Activated naive CD4-positive, alpha-beta T cell treated with anti-CD3 and anti-CD28 coated beads, Interleukin-2, amount 50 U/mL, for 72 hours (primary cell): ENCODE measurements at regions not wholly inside any gene's neighbourhood (a gene's known extent, or its start where the extent isn't known, plus 50 kb on each side); places are given as distances from the start of the nearest gene placed in this dataset.
A peak's percentile ranks its signal among the peaks of the same experiment; 100 is the strongest.

ENCODE experiments used
- ATAC-seq, 2 donors: fragments of 150-1000 bp; cut with Tn5 transposase; 2 replicates each; pipeline ENCODE4 v1.10.0; 2021; ENCODE audit warnings: mild to moderate bottlenecking in 2 of 2, moderate library complexity in 2 of 2
- DNase-seq, 2 donors: peaks; one replicate each; pipeline ENCODE4 v3.0.0; 2021 to 2022; ENCODE audit warnings: low spot score in 2 of 2
- H3K27ac Mint-ChIP-seq, 2 donors: one replicate each; pipeline ENCODE4 v1.8.0; 2022; ENCODE audit warnings: mild to moderate bottlenecking in 2 of 2, mixed read lengths in 2 of 2
- H3K36me3 Mint-ChIP-seq, 2 donors: one replicate each; pipeline ENCODE4 v1.8.0; 2022; ENCODE audit warnings: mixed read lengths in 2 of 2
- H3K9me3 Mint-ChIP-seq, 2 donors: one replicate each; pipeline ENCODE4 v1.8.0; 2022; ENCODE audit warnings: mixed read lengths in 2 of 2

GRCh38 chr22:48835364-48835763 lies 992.3 kb downstream of the BRD1 start:
- Mint-ChIP-seq H3K27ac (no peak overlapping the region), H3K36me3 (peaks cover 20 to 39% of the 10 kb centered on the region in 2 donors), H3K9me3 (peaks cover 20 to 30% of the 10 kb centered on the region in 2 donors)
- no peak for ATAC-seq
- peak in 1 of 2 donors; percentile 25 for DNase-seq

- Mint-ChIP-seq H3K27ac (no peak overlapping the region), H3K36me3 (peaks cover 20 to 45% of the 10 kb centered on the region in 2 donors), H3K9me3 (peaks cover 21 to 32% of the 10 kb centered on the region in 2 donors)
- DNase-seq, result no peak
- ATAC-seq, result no peak
These were observed 993.3 kb downstream of the BRD1 start for GRCh38 chr22:48834404-48834803.

GRCh38 chr22:48832592-48832991 lies 995.1 kb downstream of the BRD1 start:
- Mint-ChIP-seq H3K36me3 (peaks cover 16 to 41% of the 10 kb centered on the region in 2 donors), H3K27ac (no peak overlapping the region), H3K9me3 (peaks cover 19 to 26% of the 10 kb centered on the region in 2 donors)
- DNase-seq, result peak; percentile 15 to 56
- peak; percentile 97 to 98 for ATAC-seq

DNA sequence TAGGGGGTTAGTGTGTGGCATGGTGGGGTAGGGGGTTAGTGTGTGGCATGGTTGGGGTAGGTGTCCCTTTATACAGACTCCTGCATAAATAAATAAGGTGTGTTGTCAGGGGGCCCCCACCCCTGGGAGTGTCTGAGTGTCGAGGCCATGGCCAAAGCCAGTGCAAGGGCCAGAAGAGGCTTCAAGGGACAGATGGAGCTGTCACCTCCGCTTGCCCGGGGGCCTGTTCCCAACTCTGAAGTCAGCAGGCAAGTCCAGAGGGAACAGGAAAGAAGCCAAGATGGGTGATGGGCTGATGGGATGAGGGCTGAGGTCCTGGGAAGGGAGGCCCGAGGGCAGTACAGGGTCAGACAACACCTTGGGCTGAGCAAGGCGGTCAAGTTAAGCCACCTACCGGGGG lies 997.8 kb downstream of the BRD1 start:
- Mint-ChIP-seq H3K9me3 (peaks cover 13 to 20% of the 10 kb centered on the region in 2 donors), H3K36me3 (peaks cover 12 to 33% of the 10 kb centered on the region in 2 donors), H3K27ac (no peak overlapping the region)
- ATAC-seq (no peak), DNase-seq (peak in 1 of 2 donors; percentile 41)

- Mint-ChIP-seq H3K36me3 (peaks cover 12 to 31% of the 10 kb centered on the region in 2 donors), H3K9me3 (peaks cover 13 to 19% of the 10 kb centered on the region in 2 donors), H3K27ac (no peak overlapping the region)
- peak in 1 of 2 donors; percentile 41 for DNase-seq
- no peak for ATAC-seq
These were observed 999.0 kb downstream of the BRD1 start for GRCh38 chr22:48828688-48829087.

DNA sequence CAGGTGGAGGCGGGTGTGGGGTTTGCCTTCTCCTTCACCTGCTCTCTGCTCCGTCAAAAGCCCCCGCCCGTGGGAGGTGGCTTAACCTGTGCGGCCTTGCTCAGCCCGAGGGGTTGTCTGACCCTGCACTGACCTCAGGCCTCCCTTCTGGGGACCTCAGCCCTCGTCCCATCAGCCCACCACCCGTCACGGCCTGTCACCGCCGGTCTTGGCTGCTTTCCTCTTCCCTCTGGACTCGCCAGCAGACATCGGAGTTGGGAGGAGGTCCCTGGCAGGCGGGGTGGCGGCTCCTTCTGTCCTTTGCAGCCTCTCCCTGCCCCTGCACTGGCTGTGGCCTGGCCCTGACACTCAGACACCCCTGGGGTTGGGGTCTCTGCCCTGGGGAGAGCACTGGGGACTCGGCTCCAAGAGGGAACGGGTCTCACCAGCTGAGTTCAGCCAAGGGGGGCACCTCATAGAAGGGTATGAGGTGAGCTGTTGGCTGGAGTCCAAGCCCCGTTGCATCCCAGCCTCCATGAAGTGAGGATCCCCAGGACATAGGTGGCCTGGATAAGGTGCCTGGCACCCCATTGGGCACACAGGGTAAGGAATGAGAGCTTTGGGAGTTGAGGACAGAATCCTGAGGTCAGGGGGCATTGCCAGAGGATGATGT lies 999.6 kb downstream of the BRD1 start:
- ATAC-seq, result no peak
- no peak overlapping the region for H3K27ac Mint-ChIP-seq
- peaks cover 6 to 25% of the 10 kb centered on the region in 2 donors for H3K36me3 Mint-ChIP-seq

DNA sequence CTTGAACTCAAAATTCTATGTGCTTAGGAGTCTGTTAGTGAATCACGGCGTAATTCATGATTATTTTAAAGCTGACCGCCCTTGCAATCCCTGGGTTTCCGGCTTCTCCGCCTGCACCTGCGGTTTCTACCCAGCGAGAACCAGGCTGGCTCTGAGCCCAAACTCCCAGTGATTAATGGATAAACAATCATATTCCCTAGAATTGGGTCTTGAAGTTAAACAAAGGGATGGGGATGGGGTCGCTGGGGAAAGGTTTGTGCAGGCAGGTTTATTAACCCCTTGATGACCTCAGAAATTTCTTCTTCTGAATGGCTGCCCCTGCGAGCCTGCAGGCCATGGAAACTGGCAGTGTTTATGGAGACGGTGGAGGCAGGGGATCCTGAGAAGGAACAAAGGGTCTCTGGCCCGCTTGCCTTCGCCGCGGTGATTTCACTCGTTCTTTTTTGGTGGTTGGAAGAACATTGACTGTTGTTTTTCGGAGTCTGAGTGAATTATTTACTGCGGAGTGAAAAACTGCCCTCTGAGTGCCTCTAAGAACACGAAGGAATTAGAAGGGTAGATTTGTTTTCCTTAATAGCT lies 1000.3 kb downstream of the BRD1 start:
- peaks cover 3 to 12% of the 10 kb centered on the region in 2 donors for H3K9me3 Mint-ChIP-seq
- ATAC-seq, result no peak
- H3K36me3 Mint-ChIP-seq, result peaks cover 0 to 19% of the 10 kb centered on the region in 2 donors
- DNase-seq, result no peak
- H3K27ac Mint-ChIP-seq, result no peak overlapping the region

More for the DNA sequence above, 999.6 kb downstream of the BRD1 start:
- peak in 1 of 2 donors; percentile 23 for DNase-seq
- peaks cover 10 to 12% of the 10 kb centered on the region in 2 donors for H3K9me3 Mint-ChIP-seq

DNA sequence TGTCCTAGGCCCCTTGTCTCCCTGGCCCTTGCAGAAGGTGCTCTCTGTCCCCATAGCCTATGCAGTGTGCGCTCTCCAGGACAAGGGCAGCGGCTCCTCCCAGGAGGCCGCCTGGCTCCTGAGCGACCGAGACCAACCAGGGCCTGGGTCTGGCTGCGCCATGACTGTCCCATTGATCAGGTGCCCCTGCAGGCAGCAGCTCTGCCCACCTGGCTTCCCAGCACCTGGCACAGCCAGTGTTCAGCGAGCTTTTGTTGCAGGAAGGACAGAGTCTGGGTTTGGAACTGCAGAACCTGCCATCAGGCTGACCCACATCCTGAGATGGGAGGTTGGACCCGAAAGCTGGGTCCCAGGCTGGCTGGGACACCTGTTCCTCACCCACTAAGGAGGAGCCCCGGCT lies 1001.1 kb downstream of the BRD1 start:
- no peak for ATAC-seq
- H3K9me3 Mint-ChIP-seq, result peaks cover 3 to 12% of the 10 kb centered on the region in 2 donors
- H3K36me3 Mint-ChIP-seq, result peaks cover 0 to 15% of the 10 kb centered on the region in 2 donors
- peak in 1 of 2 donors; percentile 21 for DNase-seq
- H3K27ac Mint-ChIP-seq, result no peak overlapping the region

DNA sequence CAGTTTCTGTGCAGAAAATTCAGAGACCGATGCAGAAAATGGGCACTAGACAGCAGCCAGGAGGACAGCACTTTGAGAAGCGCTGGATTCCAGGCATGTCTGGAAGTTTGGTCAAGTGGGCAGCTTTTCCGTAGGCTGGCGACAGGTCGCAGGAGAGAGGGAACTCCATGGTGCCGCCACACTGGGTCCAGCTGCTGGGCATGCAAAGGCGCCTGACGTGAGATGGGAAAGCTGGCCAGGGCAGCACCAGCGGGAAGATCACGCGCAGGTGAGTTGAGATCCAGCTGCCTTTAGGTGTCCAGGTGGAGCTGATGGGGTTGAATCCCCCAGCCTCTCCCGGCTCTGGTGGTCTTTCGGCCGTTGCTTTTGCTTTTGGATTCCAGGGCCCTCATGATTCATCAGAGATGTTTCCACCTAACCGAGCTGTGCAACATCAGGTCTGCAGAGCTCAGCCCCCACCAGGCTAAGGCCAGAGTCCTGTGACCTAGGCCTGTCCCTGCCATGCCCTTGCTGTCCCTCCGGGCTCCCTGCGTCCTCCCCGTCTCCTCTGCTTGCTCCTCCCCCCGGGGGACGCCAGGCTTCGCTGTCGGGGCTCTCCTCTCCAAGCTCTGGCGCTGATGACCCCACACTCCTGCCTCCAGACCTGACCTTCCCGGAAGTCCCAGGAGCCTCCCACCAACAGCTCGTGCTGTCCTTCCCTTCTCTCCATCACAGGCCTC lies 1001.7 kb downstream of the BRD1 start:
- peak in 1 of 2 donors; percentile 18 for DNase-seq
- Mint-ChIP-seq H3K27ac (no peak overlapping the region), H3K9me3 (peaks cover 3 to 6% of the 10 kb centered on the region in 2 donors), H3K36me3 (peaks cover 0 to 9% of the 10 kb centered on the region in 2 donors)
- no peak for ATAC-seq

GRCh38 chr22:48824712-48825651 lies 1002.7 kb downstream of the BRD1 start:
- peaks cover 0 to 3% of the 10 kb centered on the region in 2 donors for H3K9me3 Mint-ChIP-seq
- H3K27ac Mint-ChIP-seq, result no peak overlapping the region
- DNase-seq, result peak in 1 of 2 donors; percentile 26
- H3K36me3 Mint-ChIP-seq, result peaks cover 0 to 9% of the 10 kb centered on the region in 2 donors
- no peak for ATAC-seq

DNA sequence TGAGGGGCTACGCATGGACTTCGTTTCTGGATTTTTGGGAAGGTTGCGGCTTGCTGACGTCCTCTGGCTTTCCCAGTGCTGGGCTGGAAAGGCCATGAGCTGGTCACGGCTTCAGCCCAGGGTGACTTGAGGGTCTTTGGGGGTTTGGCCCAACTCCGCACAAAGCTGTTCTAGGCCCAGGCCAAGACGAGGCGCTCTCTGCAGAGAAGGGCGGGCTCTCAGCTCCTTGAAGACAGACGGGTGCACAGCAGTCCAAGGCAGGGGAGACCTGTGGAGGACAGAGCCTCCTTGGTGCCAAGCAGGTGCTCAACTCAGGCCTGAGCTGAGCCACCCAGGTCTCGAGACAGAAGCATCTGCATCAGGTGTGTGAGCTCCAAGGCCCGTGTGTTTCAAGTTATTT lies 1003.7 kb downstream of the BRD1 start:
- Mint-ChIP-seq H3K9me3 (no peaks in the 10 kb centered on the region), H3K36me3 (no peaks in the 10 kb centered on the region), H3K27ac (no peak overlapping the region)
- ATAC-seq (no peak), DNase-seq (peak in 1 of 2 donors; percentile 39)

GRCh38 chr22:48822278-48823233 lies 1005.1 kb downstream of the BRD1 start:
- Mint-ChIP-seq H3K36me3 (no peaks in the 10 kb centered on the region), H3K27ac (no peak overlapping the region), H3K9me3 (no peaks in the 10 kb centered on the region)
- DNase-seq (peak in 1 of 2 donors; percentile 33), ATAC-seq (no peak)

DNA sequence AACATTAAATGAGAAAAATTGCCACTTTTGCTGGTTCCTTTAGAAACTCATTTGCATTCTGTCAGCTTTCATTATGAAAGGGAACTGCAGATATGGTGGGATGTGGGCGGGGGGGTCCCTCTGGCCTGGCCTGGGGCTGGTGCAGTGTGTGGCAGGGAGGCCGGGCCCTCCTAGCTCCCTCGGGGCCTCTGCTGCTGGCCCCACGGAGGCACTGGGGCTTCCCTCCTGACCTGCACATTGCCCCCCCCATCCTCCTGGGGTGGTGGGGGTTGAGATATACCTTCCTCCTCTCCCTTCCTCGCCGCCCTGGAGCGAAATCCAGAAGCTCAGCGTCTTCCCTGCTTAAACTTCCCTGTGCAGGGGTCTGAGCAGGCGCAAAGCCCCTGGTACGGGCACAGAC lies 1005.9 kb downstream of the BRD1 start:
- Mint-ChIP-seq H3K36me3 (no peaks in the 10 kb centered on the region), H3K27ac (no peak overlapping the region), H3K9me3 (no peaks in the 10 kb centered on the region)
- DNase-seq, result peak in 1 of 2 donors; percentile 7
- no peak for ATAC-seq

DNA sequence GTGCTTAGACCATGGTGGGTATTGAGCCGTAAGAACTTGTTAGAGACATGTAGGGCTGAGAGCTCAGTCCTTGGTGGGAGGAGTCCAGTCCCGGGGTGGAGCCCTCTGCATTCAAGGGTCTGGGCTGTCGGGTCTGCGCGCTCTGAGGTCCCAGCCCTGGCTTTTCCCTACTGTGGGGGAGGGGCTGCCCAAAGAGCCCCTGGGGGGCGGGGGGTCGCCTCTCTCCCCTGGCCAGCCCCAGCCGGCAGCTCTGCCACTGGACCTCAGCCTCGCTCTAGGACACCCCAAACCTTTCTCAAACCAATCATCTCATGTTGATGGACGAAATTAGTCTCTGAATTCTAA lies 1006.4 kb downstream of the BRD1 start:
- Mint-ChIP-seq H3K9me3 (no peaks in the 10 kb centered on the region), H3K27ac (no peak overlapping the region), H3K36me3 (no peaks in the 10 kb centered on the region)
- no peak for ATAC-seq
- no peak for DNase-seq

- no peaks in the 10 kb centered on the region for H3K36me3 Mint-ChIP-seq
- no peak overlapping the region for H3K27ac Mint-ChIP-seq
- DNase-seq (peak in 1 of 2 donors; percentile 37), ATAC-seq (no peak)
- no peaks in the 10 kb centered on the region for H3K9me3 Mint-ChIP-seq
These were observed 1007.0 kb downstream of the BRD1 start for GRCh38 chr22:48820481-48821345.
